CD4-positive, alpha-beta T cell treated with Interleukin-6 for 4 hours (primary cell): ENCODE measurements at regions not wholly inside any gene's neighbourhood (a gene's known extent, or its start where the extent isn't known, plus 50 kb on each side); places are given as distances from the start of the nearest gene placed in this dataset.
"Not testable (repeated sequence)": the region's sequence is repeated elsewhere in the genome, so short reads cannot be mapped to it uniquely, and the experiment has no call there.

Experiments used
- DNase-seq: peaks from one replicate; pipeline ENCODE4 v3.0.0-alpha.2; 2020; ENCODE audit warnings: mixed read lengths

- no peak for DNase-seq
Measured at GRCh38 chr3:3433711-3434110, 254.2 kb upstream of the CRBN start.

GRCh38 chr3:3429841-3430240, 250.3 kb upstream of the CRBN start:
- DNase-seq, result no peak

GRCh38 chr3:3407707-3408106, 228.2 kb upstream of the CRBN start:
- DNase-seq, result not testable (repeated sequence)

- DNase-seq, result no peak
Measured at GRCh38 chr3:3405131-3405530, 225.6 kb upstream of the CRBN start.

GRCh38 chr3:3403700-3404099, 224.2 kb upstream of the CRBN start:
- DNase-seq, result no peak

GRCh38 chr3:3392946-3393345, 213.5 kb upstream of the CRBN start:
- no peak for DNase-seq

- no peak for DNase-seq
Measured at GRCh38 chr3:3383461-3383860, 204.0 kb upstream of the CRBN start.

- no peak for DNase-seq
Measured at GRCh38 chr3:3372210-3372777, 192.8 kb upstream of the CRBN start.

- DNase-seq, result no peak
Measured at GRCh38 chr3:3368306-3368705, 188.8 kb upstream of the CRBN start.

GRCh38 chr3:3366386-3366785, 186.9 kb upstream of the CRBN start:
- DNase-seq, result no peak

GRCh38 chr3:3365716-3366115, 186.2 kb upstream of the CRBN start:
- DNase-seq, result no peak

- no peak for DNase-seq
Measured at GRCh38 chr3:3356846-3357245, 177.4 kb upstream of the CRBN start.

GRCh38 chr3:3355442-3355841, 176.0 kb upstream of the CRBN start:
- DNase-seq, result no peak

- DNase-seq, result no peak
Measured at GRCh38 chr3:3353153-3353552, 173.7 kb upstream of the CRBN start.

- DNase-seq, result no peak
Measured at GRCh38 chr3:3351226-3351625, 171.7 kb upstream of the CRBN start.

GRCh38 chr3:3347056-3347455, 167.6 kb upstream of the CRBN start:
- not testable (repeated sequence) for DNase-seq

- DNase-seq, result no peak
Measured at GRCh38 chr3:3346556-3346955, 167.1 kb upstream of the CRBN start.

GRCh38 chr3:3342141-3342540, 162.7 kb upstream of the CRBN start:
- DNase-seq, result no peak

- no peak for DNase-seq
Measured at GRCh38 chr3:3340965-3341895, 161.7 kb upstream of the CRBN start.

GRCh38 chr3:3340526-3340925, 161.0 kb upstream of the CRBN start:
- DNase-seq, result no peak

GRCh38 chr3:3335903-3336302, 156.4 kb upstream of the CRBN start:
- DNase-seq, result no peak

- no peak for DNase-seq
Measured at GRCh38 chr3:3334491-3334890, 155.0 kb upstream of the CRBN start.

GRCh38 chr3:3333571-3333970, 154.1 kb upstream of the CRBN start:
- DNase-seq, result no peak

- no peak for DNase-seq
Measured at GRCh38 chr3:3316521-3316920, 137.0 kb upstream of the CRBN start.

GRCh38 chr3:3315846-3316245, 136.4 kb upstream of the CRBN start:
- DNase-seq, result no peak
